Esophagus squamous epithelium (tissue), 5 donors: ENCODE measurements at regions not wholly inside any gene's neighbourhood (a gene's known extent, or its start where the extent isn't known, plus 50 kb on each side); places are given as distances from the start of the nearest gene placed in this dataset.

ENCODE experiments used
- DNase-seq: peaks from one replicate; lab custom pipeline; 2025; lab: John Stamatoyannopoulos, UW
- H3K27ac ChIP-seq, 4 donors: fragments of 200-600 bp; sonication (generic); one replicate each; pipeline ENCODE4 v1.5.1; 2016 to 2019; ENCODE audit warnings: mild to moderate bottlenecking in 1 of 4
- H3K27me3 ChIP-seq, 4 donors: fragments of 200-600 bp; sonication (generic); 1 replicate in 3 of 4; 2 replicates in 1 of 4; pipeline versions ENCODE4 v1.5.1 to v1.6.0; 2017 to 2021; ENCODE audit warnings: antibody characterized with exemption in 1 of 4
- H3K36me3 ChIP-seq, 3 donors: fragments of 200-600 bp; sonication (generic); one replicate each; pipeline ENCODE4 v1.5.1; 2016 to 2019
- H3K4me1 ChIP-seq, 3 donors: fragments of 200-600 bp; sonication (generic); one replicate each; pipeline ENCODE4 v1.5.1; 2017 to 2019
- H3K4me3 ChIP-seq, 4 donors: fragments of 200-600 bp; sonication (generic); 1 replicate in 3 of 4; 2 replicates in 1 of 4; pipeline ENCODE4 v1.5.1; 2016 to 2019; ENCODE audit warnings: mild to moderate bottlenecking in 2 of 4, moderate library complexity in 1 of 4
- H3K9me3 ChIP-seq, 3 donors: fragments of 200-600 bp; sonication (generic); one replicate each; pipeline ENCODE4 v1.5.1; 2016 to 2019
- CTCF ChIP-seq, 6 experiments: fragments of 450-650 bp in 4 of 6; fragments of 200-600 bp in 2 of 6; sonication (generic) in 2 of 6; IDR thresholded peaks; one replicate each; pipeline ENCODE4 v1.5.1; 2016 to 2019; ENCODE audit warnings: antibody characterized with exemption in 6 of 6, mild to moderate bottlenecking in 4 of 6, moderate library complexity in 4 of 6
- POLR2A ChIP-seq, 4 donors: fragments of 450-650 bp; IDR thresholded peaks; one replicate each; pipeline ENCODE4 v1.6.1; 2017; ENCODE audit warnings: antibody characterized with exemption in 4 of 4, mild to moderate bottlenecking in 4 of 4, moderate library complexity in 3 of 4
- WGBS, 2 donors: methylation state at CpG; one replicate each; pipeline ENCODE4 v1.1.5; 2018; 5-methylcytosine and 5-hydroxymethylcytosine counted together
- intact Hi-C: fragments of 100-400 bp; cut with DNase I; formaldehyde crosslinking; loops from one replicate; pipeline ENCODE4 v1.15.0; 2022
- donor health status: DM: yes; HTN: yes; CAD: no.

- no peak overlapping the region for H3K27ac ChIP-seq
- H3K4me1 ChIP-seq, result peaks cover 5 to 13% (median 7%) of the 10 kb centered on the region in 3 donors
- intact Hi-C loops, result no loop called here
- peaks cover 22 to 84% (median 32%) of the 10 kb centered on the region in 3 donors for H3K36me3 ChIP-seq
- H3K27me3 ChIP-seq, result no peaks in the 10 kb centered on the region
- no peak overlapping the region for H3K4me3 ChIP-seq
- WGBS, 2 donors, result 90% methylated on average over 8 to 10 of the region's 25 CpGs
- H3K9me3 ChIP-seq, result no peaks in the 10 kb centered on the region
- DNase-seq, result no peak
- no peak for TF ChIP-seq CTCF (IDR thresholded peaks at IDR 0.05)
- no peak for TF ChIP-seq POLR2A (IDR thresholded peaks at IDR 0.05)
Measured at GRCh38 chr17:77498091-77498741, 357.4 kb downstream of the SEC14L1 start.

- Histone ChIP-seq H3K9me3 (no peaks in the 10 kb centered on the region), H3K27ac (no peak overlapping the region), H3K4me3 (no peak overlapping the region), H3K27me3 (no peaks in the 10 kb centered on the region), H3K4me1 (peaks cover 5 to 12% (median 7%) of the 10 kb centered on the region in 3 donors), H3K36me3 (peaks cover 22 to 76% (median 28%) of the 10 kb centered on the region in 3 donors)
- DNase-seq, result no peak
- TF ChIP-seq POLR2A (IDR thresholded peaks at IDR 0.05) (no peak), CTCF (IDR thresholded peaks at IDR 0.05) (no peak)
- WGBS, 2 donors, result 91 to 94% methylated on average over 4 to 10 of the region's 28 CpGs
- intact Hi-C loops, result no loop called here
Measured at GRCh38 chr17:77498791-77499698, 358.3 kb downstream of the SEC14L1 start.

- peaks cover 0 to 4% (median 2%) of the 10 kb centered on the region in 3 donors for H3K4me1 ChIP-seq
- H3K4me3 ChIP-seq, result no peak overlapping the region
- TF ChIP-seq CTCF (IDR thresholded peaks at IDR 0.05) (no peak), POLR2A (IDR thresholded peaks at IDR 0.05) (no peak)
- 91 to 94% methylated on average over 3 of the region's 14 CpGs for WGBS, 2 donors
- no peak overlapping the region for H3K27ac ChIP-seq
- intact Hi-C loops, result no loop called here
- H3K36me3 ChIP-seq, result peaks cover 16 to 68% (median 22%) of the 10 kb centered on the region in 3 donors
- DNase-seq, result no peak
- no peaks in the 10 kb centered on the region for H3K27me3 ChIP-seq
- no peaks in the 10 kb centered on the region for H3K9me3 ChIP-seq
Measured at GRCh38 chr17:77499699-77500435, 359.1 kb downstream of the SEC14L1 start.

GRCh38 chr17:77501101-77501566, 360.4 kb downstream of the SEC14L1 start:
- DNase-seq, result no peak
- intact Hi-C loops, result no loop called here
- TF ChIP-seq POLR2A (IDR thresholded peaks at IDR 0.05), result no peak
- TF ChIP-seq CTCF (IDR thresholded peaks at IDR 0.05), result peak in 4 of 6 experiments; percentile 11 to 36 (median 13)

More at GRCh38 chr17:77501101-77501566, 360.4 kb downstream of the SEC14L1 start:
- Histone ChIP-seq H3K4me1 (no peaks in the 10 kb centered on the region), H3K27ac (no peak overlapping the region), H3K27me3 (no peaks in the 10 kb centered on the region), H3K9me3 (no peaks in the 10 kb centered on the region), H3K4me3 (no peak overlapping the region), H3K36me3 (peaks cover 16 to 56% (median 22%) of the 10 kb centered on the region in 3 donors)
- WGBS, 2 donors, result 89 to 93% methylated on average over 9 to 12 of the region's 12 CpGs
